ENCODE measurements at regions not wholly inside any gene's neighbourhood (a gene's known extent, or its start where the extent isn't known, plus 50 kb on each side); places are given as distances from the start of the nearest gene placed in this dataset.

DNA sequence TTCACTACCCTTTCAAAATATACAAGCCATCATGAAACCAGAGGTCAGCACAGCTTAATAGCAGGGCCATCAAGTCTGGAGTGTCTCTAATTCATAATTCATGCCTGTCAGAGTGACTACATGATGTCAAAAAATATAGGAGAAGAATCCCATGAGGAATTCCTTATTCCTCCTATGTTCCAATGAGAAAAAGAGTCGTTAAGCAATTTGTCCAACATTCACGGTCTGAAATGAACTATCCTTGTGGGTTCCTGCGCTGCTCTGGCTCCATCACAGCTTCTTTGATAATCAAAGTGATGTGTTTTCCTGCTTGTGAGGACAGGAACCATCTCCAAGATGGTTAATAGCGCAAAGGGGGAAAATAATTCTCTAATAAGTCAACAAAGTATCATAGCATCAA is 560.4 kb upstream of the KLHL29 start:
- TF ChIP-seq, protein P1, sequence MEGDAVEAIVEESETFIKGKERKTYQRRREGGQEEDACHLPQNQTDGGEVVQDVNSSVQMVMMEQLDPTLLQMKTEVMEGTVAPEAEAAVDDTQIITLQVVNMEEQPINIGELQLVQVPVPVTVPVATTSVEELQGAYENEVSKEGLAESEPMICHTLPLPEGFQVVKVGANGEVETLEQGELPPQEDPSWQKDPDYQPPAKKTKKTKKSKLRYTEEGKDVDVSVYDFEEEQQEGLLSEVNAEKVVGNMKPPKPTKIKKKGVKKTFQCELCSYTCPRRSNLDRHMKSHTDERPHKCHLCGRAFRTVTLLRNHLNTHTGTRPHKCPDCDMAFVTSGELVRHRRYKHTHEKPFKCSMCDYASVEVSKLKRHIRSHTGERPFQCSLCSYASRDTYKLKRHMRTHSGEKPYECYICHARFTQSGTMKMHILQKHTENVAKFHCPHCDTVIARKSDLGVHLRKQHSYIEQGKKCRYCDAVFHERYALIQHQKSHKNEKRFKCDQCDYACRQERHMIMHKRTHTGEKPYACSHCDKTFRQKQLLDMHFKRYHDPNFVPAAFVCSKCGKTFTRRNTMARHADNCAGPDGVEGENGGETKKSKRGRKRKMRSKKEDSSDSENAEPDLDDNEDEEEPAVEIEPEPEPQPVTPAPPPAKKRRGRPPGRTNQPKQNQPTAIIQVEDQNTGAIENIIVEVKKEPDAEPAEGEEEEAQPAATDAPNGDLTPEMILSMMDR (conservative IDR thresholded peaks at IDR 0.05; ENCODE audit: low read length) = no peak
- no peak overlapping the region for H3K4me3 ChIP-seq (ENCODE audit: low read length)
- no peak for DNase-seq (ENCODE audit: low read depth)

DNA sequence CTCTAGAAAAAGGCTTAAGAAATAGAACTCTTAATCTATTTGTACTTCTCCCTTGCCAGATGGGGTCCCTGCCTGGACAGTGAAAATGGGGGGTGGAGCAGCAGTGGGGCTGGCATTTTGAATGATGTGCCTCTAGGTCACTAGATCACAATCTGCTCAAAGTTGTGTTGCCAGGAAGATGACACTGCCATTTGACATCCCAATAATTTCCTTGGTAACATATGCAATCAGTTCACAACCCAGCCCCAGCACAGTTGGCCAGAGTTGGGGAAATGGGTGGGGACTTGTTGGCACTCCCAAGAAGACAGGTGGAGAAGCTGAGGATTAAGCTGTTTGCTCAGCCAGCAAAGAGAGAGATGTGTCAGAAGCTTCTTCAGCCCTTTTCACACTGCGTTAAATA is 558.3 kb upstream of the KLHL29 start:
- TF ChIP-seq, protein P1 (conservative IDR thresholded peaks at IDR 0.05; ENCODE audit: low read length) = no peak
- no peak for DNase-seq (ENCODE audit: low read depth)
- H3K4me3 ChIP-seq (ENCODE audit: low read length) = no peak overlapping the region

DNA sequence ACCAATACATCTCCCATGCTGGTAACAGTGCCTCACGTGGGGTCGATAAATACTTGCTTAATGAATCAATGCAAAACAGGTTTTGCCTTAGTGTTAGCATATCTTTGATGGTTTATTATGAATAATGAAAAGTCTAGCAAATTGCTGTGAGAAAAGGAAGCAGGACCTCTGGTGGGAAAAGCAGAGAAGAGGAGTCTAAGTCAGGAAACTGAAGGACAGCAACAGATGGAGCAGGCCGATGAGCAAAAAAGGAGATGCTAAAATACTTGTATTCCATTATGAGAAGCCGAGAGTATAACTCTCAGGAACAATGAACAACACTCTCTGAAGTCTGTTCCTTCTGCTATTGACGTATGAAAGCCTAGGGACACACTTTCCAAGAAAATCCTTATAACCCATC is 555.2 kb upstream of the KLHL29 start:
- TF ChIP-seq, protein P1 (conservative IDR thresholded peaks at IDR 0.05; ENCODE audit: low read length) = no peak
- DNase-seq (ENCODE audit: low read depth) = no peak
- no peak overlapping the region for H3K4me3 ChIP-seq (ENCODE audit: low read length)

DNA sequence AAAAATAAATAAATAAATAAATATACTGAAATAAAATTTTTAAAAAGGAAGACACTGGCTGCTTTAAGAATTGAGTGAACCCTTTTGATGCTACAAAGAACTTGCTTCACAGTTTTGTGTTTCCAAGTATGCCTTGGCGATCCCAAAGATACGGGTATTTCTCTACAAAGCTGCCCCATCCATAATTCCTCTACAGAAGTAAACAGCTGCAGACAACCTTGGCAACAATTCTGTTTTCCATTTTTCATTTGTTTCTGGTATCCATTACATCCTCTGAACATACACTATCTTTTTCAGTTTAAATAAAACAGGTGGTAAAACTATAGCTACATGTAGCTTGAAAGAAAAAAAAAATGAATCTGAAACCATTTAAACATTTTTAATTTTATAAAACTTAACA is 552.8 kb upstream of the KLHL29 start:
- no peak overlapping the region for H3K4me3 ChIP-seq (ENCODE audit: low read length)
- TF ChIP-seq, protein P1 (conservative IDR thresholded peaks at IDR 0.05; ENCODE audit: low read length) = no peak
- no peak for DNase-seq (ENCODE audit: low read depth)

DNA sequence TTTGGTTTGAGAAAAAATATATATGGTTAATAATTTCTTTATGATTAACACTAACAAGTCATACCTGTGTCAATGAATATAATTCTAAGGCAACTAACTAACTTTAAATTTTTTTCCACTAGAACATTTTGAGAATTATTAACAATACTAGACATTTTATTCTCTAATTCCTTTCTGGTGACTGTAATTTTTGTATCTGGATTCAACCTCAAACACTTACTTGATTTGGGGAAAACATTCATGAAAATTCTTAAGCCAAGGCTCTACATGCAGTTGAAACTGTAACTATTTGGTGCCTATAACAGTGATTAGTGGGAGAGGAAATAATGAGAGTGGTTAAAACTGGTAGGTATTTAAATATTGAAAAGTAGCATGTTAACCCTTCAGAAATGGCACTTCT is 546.5 kb upstream of the KLHL29 start:
- TF ChIP-seq, protein P1 (conservative IDR thresholded peaks at IDR 0.05; ENCODE audit: low read length) = no peak
- H3K4me3 ChIP-seq (ENCODE audit: low read length) = no peak overlapping the region
- no peak for DNase-seq (ENCODE audit: low read depth)

DNA sequence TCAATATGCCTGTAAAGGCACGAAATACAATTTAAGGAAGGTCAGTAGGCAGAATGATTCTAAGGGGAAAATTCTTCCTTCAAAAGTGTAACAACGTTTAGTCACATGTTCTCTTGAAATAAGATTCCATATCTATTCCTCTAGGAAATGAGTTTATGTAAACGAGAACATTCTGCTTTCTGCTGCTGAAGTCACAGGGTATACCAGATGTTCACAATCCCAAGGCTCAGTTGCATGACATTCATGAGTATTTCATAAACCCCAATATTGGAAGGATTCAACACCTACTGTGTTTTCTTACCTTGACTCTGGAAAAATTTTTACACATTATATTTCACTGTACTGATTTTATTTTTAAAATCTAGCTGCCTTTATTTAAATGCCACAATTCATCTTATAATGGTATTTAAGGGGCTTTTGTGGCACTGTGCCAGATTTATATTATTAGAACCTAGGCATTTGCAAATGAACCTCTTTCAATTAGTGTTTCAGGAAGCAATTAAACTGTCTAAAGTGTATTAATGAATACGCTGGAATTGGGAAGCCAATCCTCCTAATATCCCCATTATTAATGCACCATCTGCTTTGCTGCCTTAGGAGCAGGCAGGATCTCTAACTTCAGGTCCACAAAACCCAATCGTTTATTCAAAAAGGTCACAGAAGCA is 542.6 kb upstream of the KLHL29 start:
- TF ChIP-seq, protein P1 (conservative IDR thresholded peaks at IDR 0.05; ENCODE audit: low read length) = no peak
- no peak for DNase-seq (ENCODE audit: low read depth)
- no peak overlapping the region for H3K4me3 ChIP-seq (ENCODE audit: low read length)

DNA sequence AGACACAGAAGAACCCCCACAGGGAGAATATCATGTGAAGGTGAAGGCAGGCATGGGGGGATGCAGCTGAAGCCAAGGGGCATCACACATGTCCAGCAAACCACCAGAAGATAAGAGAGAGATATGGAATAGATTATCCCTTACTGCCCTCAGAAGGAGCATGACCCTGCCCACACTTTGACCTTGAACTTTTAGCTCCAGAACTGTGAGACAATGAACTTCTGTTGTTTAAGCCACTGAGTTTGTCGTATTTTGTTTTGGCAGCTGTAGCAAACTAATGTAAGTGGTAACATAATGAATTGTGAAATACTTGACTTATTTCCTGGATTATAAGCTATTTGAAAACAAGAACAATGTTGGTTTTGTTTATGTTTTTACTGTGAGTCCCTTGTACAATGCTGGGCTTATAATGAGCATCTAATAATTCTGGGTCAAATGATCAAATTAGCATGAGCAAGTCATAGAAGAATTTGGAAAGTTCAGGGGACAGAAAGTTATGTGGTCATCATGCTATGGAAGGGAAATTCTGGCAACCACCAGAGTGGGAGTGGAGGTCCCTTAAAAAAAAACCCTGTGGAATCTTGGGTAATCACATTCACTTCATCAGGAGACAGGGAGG is 541.0 kb upstream of the KLHL29 start:
- DNase-seq (ENCODE audit: low read depth) = no peak
- H3K4me3 ChIP-seq (ENCODE audit: low read length) = no peak overlapping the region
- TF ChIP-seq, protein P1 (conservative IDR thresholded peaks at IDR 0.05; ENCODE audit: low read length) = no peak

All from AG10803 (cell line).